GM19397 (cell line): ENCODE measurements at regions not wholly inside any gene's neighbourhood (a gene's known extent, or its start where the extent isn't known, plus 50 kb on each side); places are given as distances from the start of the nearest gene placed in this dataset.
"Not testable (repeated sequence)": the region's sequence is repeated elsewhere in the genome, so short reads cannot be mapped to it uniquely, and the experiment has no call there.

Experiments used
- ATAC-seq: cut with Tn5 transposase; IDR thresholded peaks from one replicate; pipeline ENCODE4 v1.9.1; 2021; ENCODE audit warnings: mild to moderate bottlenecking, moderate library complexity; ENCODE audit not compliant: unreplicated experiment

- no peak for ATAC-seq
These were observed 128.9 kb upstream of the GOT2 start for GRCh38 chr16:58863042-58863441.

GRCh38 chr16:58862334-58863021 is 128.4 kb upstream of the GOT2 start:
- no peak for ATAC-seq

GRCh38 chr16:58859958-58860669 is 126.0 kb upstream of the GOT2 start:
- ATAC-seq: no peak

- not testable (repeated sequence) for ATAC-seq
These were observed 124.5 kb upstream of the GOT2 start for GRCh38 chr16:58858577-58858976.

- no peak for ATAC-seq
These were observed 121.3 kb upstream of the GOT2 start for GRCh38 chr16:58855291-58855863.

GRCh38 chr16:58853854-58854791 is 120.0 kb upstream of the GOT2 start:
- peak; percentile 87 for ATAC-seq

- no peak for ATAC-seq
These were observed 116.5 kb upstream of the GOT2 start for GRCh38 chr16:58850678-58851020.

- no peak for ATAC-seq
These were observed 116.0 kb upstream of the GOT2 start for GRCh38 chr16:58850019-58850677.

- no peak for ATAC-seq
These were observed 114.5 kb upstream of the GOT2 start for GRCh38 chr16:58848662-58849002.

- no peak for ATAC-seq
These were observed 114.0 kb upstream of the GOT2 start for GRCh38 chr16:58847902-58848661.

- not testable (repeated sequence) for ATAC-seq
These were observed 112.1 kb upstream of the GOT2 start for GRCh38 chr16:58846226-58846625.

- ATAC-seq: no peak
These were observed 109.6 kb upstream of the GOT2 start for GRCh38 chr16:58843675-58844074.

GRCh38 chr16:58842746-58843145 is 108.6 kb upstream of the GOT2 start:
- ATAC-seq: peak; percentile 68

- ATAC-seq: peak; percentile 51
These were observed 108.0 kb upstream of the GOT2 start for GRCh38 chr16:58842156-58842555.

GRCh38 chr16:58837950-58838349 is 103.8 kb upstream of the GOT2 start:
- ATAC-seq: no peak

- no peak for ATAC-seq
These were observed 102.3 kb upstream of the GOT2 start for GRCh38 chr16:58836427-58836826.

- no peak for ATAC-seq
These were observed 98.3 kb upstream of the GOT2 start for GRCh38 chr16:58832386-58832895.

- ATAC-seq: no peak
These were observed 97.3 kb upstream of the GOT2 start for GRCh38 chr16:58831386-58831785.

- no peak for ATAC-seq
These were observed 94.9 kb upstream of the GOT2 start for GRCh38 chr16:58828901-58829545.
